CD4-positive, alpha-beta T cell (primary cell): ENCODE measurements at regions not wholly inside any gene's neighbourhood (a gene's known extent, or its start where the extent isn't known, plus 50 kb on each side); places are given as distances from the start of the nearest gene placed in this dataset.

Source experiments
- ATAC-seq: fragments of 200-7000 bp; cut with Tn5 transposase; one replicate; pipeline ENCODE4 v1.10.0; 2022; ENCODE audit warnings: mild to moderate bottlenecking; ENCODE audit not compliant: poor library complexity
- CTCF ChIA-PET: fragments of 350-600 bp; sonication (Branson Sonifier 250); formaldehyde crosslinking; loops from one replicate; lab custom pipeline; 2021; ENCODE audit warnings: antibody characterized with exemption, inconsistent platforms; lab: Charles Lee
- POLR2A ChIA-PET: fragments of 350-600 bp; sonication (Branson Sonifier 250); formaldehyde crosslinking; loops from one replicate; lab custom pipeline; 2021; ENCODE audit warnings: antibody characterized with exemption, inconsistent platforms; lab: Charles Lee
- DNase-seq, 14 experiments: peaks; one replicate each; pipeline ENCODE4 v3.0.0-alpha.2; 2013 to 2020; ENCODE audit warnings: mixed read lengths in 2 of 14
- H3K27ac ChIP-seq, 2 donors: one replicate each; pipeline versions ENCODE4 v1.5.1 to v1.7.0; 2013; ENCODE audit warnings: low read length in 2 of 2, low read depth in 1 of 2, mild to moderate bottlenecking in 1 of 2
- H3K27me3 ChIP-seq, 2 experiments: 1 replicate in 1 of 2; 2 replicates in 1 of 2; pipeline versions ENCODE4 v1.6.1 to v1.7.0; 2013; ENCODE audit warnings: low read length in 2 of 2, control low read depth in 1 of 2, mild to moderate bottlenecking in 1 of 2, moderate library complexity in 1 of 2; ENCODE audit not compliant: insufficient read depth in 2 of 2, control insufficient read depth in 1 of 2
- H3K36me3 ChIP-seq: one replicate; pipeline ENCODE4 v1.6.1; 2013; ENCODE audit warnings: low read length, control low read depth; ENCODE audit not compliant: insufficient read depth
- H3K4me1 ChIP-seq: one replicate; pipeline ENCODE4 v1.6.1; 2013; ENCODE audit warnings: low read length, control low read depth; ENCODE audit not compliant: insufficient read depth
- H3K4me3 ChIP-seq: one replicate; pipeline ENCODE4 v1.5.1; 2013; ENCODE audit warnings: mild to moderate bottlenecking, low read length, moderate library complexity
- H3K9me3 ChIP-seq, 2 experiments: 1 replicate in 1 of 2; 2 replicates in 1 of 2; pipeline versions ENCODE4 v1.6.1 to v1.7.0; 2013; ENCODE audit warnings: low read length in 2 of 2, mild to moderate bottlenecking in 2 of 2, control low read depth in 1 of 2, moderate library complexity in 1 of 2; ENCODE audit not compliant: control insufficient read depth in 1 of 2, insufficient read depth in 1 of 2
- H3K27ac Mint-ChIP-seq: one replicate; pipeline ENCODE4 v1.8.0; 2020; ENCODE audit warnings: mixed read lengths
- H3K27me3 Mint-ChIP-seq: one replicate; pipeline ENCODE4 v1.8.0; 2021; ENCODE audit warnings: mixed read lengths
- H3K36me3 Mint-ChIP-seq: one replicate; pipeline ENCODE4 v1.8.0; 2021; ENCODE audit warnings: low read depth, mixed read lengths
- H3K4me1 Mint-ChIP-seq: one replicate; pipeline ENCODE4 v1.8.0; 2021; ENCODE audit warnings: low read depth, mixed read lengths
- H3K4me3 Mint-ChIP-seq: one replicate; pipeline ENCODE4 v1.8.0; 2020; ENCODE audit warnings: mild to moderate bottlenecking, mixed read lengths
- H3K9me3 Mint-ChIP-seq: one replicate; pipeline ENCODE4 v1.8.0; 2020; ENCODE audit warnings: mixed read lengths
- intact Hi-C, 2 experiments: fragments of 100-400 bp; cut with DNase I in 1 of 2; cut with micrococcal nuclease in 1 of 2; formaldehyde crosslinking; loops; one replicate each; pipeline versions ENCODE4 v1.15.1 to v1.9.0; 2023 to 2025; cut with DNase I, micrococcal nuclease
- TF ChIP-seq, protein P1 (sequence below): fragments of 200-600 bp; IDR thresholded peaks from one replicate; pipeline ENCODE4 v1.8.0; 2022; ENCODE audit warnings: antibody characterized with exemption, mild to moderate bottlenecking

DNA sequence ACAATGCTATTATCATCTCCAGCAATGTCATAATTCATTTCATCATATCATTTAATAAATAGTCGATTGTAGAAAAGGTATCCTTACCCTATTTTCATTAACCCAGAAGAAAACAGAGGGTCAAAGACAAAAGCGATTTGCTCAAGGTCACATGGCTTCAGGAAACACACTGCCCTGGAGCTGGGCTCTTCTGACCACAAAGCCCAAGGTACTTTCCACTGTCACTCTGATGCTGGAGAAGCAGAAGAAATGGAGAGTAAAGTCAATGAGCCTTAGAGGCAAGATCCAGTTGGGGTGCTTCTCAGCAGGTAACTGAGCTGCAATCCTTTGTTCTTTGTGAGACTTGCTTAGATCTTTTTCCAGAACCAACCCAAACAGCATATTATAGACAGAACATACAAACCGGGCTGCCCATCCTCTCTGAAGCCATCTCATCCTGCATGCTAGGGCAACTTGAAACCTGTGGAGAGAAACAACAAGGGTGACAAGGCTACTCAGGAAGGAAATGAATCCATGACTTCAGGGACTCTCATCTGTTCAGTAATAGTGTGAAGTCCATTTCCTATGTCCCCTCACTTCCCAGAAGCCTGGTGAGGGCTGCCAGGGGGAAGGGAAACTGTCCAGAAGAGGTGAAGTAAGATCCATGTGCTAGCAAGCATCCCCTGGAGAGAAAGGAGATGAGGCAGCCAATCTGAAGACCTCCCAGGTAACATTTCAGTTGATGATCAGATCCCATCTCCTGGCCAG, 148.6 kb upstream of the SVIL start:
- intact Hi-C loops = no loop called here
- POLR2A ChIA-PET = no interaction called here
- Histone ChIP-seq H3K4me1 (no peaks in the 10 kb centered on the region), H3K9me3 (peaks cover 0 to 7% of the 10 kb centered on the region in 2 experiments), H3K27ac (no peak overlapping the region), H3K36me3 (no peaks in the 10 kb centered on the region), H3K27me3 (peaks cover 3 to 5% of the 10 kb centered on the region in 2 experiments), H3K4me3 (no peak overlapping the region)
- CTCF ChIA-PET = no interaction called here
- TF ChIP-seq, protein P1, sequence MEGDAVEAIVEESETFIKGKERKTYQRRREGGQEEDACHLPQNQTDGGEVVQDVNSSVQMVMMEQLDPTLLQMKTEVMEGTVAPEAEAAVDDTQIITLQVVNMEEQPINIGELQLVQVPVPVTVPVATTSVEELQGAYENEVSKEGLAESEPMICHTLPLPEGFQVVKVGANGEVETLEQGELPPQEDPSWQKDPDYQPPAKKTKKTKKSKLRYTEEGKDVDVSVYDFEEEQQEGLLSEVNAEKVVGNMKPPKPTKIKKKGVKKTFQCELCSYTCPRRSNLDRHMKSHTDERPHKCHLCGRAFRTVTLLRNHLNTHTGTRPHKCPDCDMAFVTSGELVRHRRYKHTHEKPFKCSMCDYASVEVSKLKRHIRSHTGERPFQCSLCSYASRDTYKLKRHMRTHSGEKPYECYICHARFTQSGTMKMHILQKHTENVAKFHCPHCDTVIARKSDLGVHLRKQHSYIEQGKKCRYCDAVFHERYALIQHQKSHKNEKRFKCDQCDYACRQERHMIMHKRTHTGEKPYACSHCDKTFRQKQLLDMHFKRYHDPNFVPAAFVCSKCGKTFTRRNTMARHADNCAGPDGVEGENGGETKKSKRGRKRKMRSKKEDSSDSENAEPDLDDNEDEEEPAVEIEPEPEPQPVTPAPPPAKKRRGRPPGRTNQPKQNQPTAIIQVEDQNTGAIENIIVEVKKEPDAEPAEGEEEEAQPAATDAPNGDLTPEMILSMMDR = no peak
- ATAC-seq (no peak), DNase-seq (no peak)
- Mint-ChIP-seq H3K4me3 (no peak overlapping the region), H3K4me1 (no peaks in the 10 kb centered on the region), H3K27me3 (peaks cover 25% of the 10 kb centered on the region), H3K36me3 (no peaks in the 10 kb centered on the region), H3K27ac (no peak overlapping the region), H3K9me3 (peaks cover 2% of the 10 kb centered on the region)

DNA sequence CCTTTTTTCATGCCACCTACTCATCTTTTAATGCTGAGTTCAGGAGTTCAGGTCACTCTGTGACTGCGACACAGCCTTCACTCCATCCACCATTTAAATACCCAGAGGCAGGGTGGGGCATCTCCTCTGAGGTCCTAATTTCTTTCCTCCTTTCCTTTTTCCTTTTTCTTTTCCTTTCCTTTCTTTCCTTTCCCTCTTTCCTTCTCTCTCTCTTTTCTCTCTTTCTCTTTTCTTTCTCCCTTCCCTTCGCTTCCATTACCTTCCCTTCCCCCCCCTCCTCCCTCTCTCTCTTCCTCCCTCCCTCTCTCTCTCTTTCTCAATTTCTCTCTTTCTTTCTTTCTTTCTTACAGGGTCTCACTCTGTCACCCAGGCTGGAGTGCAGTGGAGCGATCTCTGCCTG, 145.9 kb upstream of the SVIL start:
- H3K36me3 Mint-ChIP-seq = no peaks in the 10 kb centered on the region
- H3K27ac Mint-ChIP-seq = no peak overlapping the region
- Histone ChIP-seq H3K36me3 (no peaks in the 10 kb centered on the region), H3K27me3 (peaks cover 3 to 5% of the 10 kb centered on the region in 2 experiments), H3K27ac (no peak overlapping the region), H3K4me3 (no peak overlapping the region), H3K4me1 (no peaks in the 10 kb centered on the region), H3K9me3 (no peaks in the 10 kb centered on the region)
- CTCF ChIA-PET = no interaction called here
- no peaks in the 10 kb centered on the region for H3K4me1 Mint-ChIP-seq
- TF ChIP-seq, protein P1 = no peak
- H3K9me3 Mint-ChIP-seq = no peaks in the 10 kb centered on the region
- POLR2A ChIA-PET = no interaction called here
- ATAC-seq = no peak
- H3K4me3 Mint-ChIP-seq = no peak overlapping the region
- DNase-seq = no peak
- H3K27me3 Mint-ChIP-seq = peaks cover 32% of the 10 kb centered on the region
- intact Hi-C loops = no loop called here

DNA sequence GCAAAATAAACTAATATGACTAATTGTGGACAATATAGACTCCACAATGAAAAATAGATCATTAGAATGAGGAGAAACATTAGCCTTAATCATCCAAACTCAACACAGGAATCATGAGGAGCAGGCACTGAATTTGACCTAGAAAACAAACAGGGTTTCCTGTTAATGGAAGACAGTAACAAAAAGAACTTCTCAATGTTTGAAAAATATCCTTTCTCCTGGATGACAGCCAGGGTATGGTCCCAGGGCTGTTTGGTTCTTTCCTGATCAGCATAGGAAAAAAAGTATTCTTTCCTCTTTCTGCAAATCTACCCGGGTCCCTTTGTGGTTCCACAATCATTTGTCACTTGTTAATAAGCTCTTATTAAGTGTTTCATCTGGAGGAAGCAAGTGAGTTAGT, 145.3 kb upstream of the SVIL start:
- H3K27me3 Mint-ChIP-seq = peaks cover 32% of the 10 kb centered on the region

More for the DNA sequence above, 145.3 kb upstream of the SVIL start:
- Mint-ChIP-seq H3K9me3 (no peaks in the 10 kb centered on the region), H3K36me3 (no peaks in the 10 kb centered on the region), H3K4me3 (no peak overlapping the region), H3K27ac (no peak overlapping the region), H3K4me1 (no peaks in the 10 kb centered on the region)
- H3K9me3 ChIP-seq = no peaks in the 10 kb centered on the region
- POLR2A ChIA-PET = no interaction called here
- CTCF ChIA-PET = no interaction called here
- ATAC-seq = no peak
- no peak for DNase-seq
- TF ChIP-seq, protein P1 = no peak
- intact Hi-C loops = no loop called here
- H3K27ac ChIP-seq = no peak overlapping the region
- H3K4me1 ChIP-seq = no peaks in the 10 kb centered on the region
- H3K36me3 ChIP-seq = no peaks in the 10 kb centered on the region
- peaks cover 3 to 5% of the 10 kb centered on the region in 2 experiments for H3K27me3 ChIP-seq
- H3K4me3 ChIP-seq = no peak overlapping the region
